ENCODE measurements at regions not wholly inside any gene's neighbourhood (a gene's known extent, or its start where the extent isn't known, plus 50 kb on each side); places are given as distances from the start of the nearest gene placed in this dataset.

DNA sequence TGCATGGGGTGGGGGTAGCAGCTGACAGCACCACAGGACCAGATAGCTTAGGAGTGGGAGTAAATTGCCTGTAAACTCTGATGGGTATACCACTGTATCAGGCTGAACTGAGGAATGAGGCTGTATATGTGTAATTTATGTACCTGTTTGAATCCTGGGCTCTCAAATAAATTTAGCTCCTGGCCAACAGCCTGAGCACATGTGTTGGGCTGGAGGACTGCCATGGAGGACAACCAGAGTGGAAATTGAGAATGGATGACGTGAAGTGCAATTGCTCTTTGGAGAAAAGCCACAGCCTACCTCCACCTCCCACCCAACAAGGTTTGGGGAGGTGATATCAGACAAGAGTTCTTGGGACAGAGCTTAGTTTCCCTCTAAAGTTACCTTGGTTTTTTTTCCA, 328.6 kb upstream of the PROK2 start:
- TF ChIP-seq, protein P1, sequence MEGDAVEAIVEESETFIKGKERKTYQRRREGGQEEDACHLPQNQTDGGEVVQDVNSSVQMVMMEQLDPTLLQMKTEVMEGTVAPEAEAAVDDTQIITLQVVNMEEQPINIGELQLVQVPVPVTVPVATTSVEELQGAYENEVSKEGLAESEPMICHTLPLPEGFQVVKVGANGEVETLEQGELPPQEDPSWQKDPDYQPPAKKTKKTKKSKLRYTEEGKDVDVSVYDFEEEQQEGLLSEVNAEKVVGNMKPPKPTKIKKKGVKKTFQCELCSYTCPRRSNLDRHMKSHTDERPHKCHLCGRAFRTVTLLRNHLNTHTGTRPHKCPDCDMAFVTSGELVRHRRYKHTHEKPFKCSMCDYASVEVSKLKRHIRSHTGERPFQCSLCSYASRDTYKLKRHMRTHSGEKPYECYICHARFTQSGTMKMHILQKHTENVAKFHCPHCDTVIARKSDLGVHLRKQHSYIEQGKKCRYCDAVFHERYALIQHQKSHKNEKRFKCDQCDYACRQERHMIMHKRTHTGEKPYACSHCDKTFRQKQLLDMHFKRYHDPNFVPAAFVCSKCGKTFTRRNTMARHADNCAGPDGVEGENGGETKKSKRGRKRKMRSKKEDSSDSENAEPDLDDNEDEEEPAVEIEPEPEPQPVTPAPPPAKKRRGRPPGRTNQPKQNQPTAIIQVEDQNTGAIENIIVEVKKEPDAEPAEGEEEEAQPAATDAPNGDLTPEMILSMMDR (IDR thresholded peaks at IDR 0.05) = no peak
- Mint-ChIP-seq H3K36me3 (ENCODE audit: unreplicated experiment) (no peaks in the 10 kb centered on the region), H3K4me3 (ENCODE audit: unreplicated experiment) (no peak overlapping the region), H3K4me1 (ENCODE audit: unreplicated experiment) (no peaks in the 10 kb centered on the region), H3K9me3 (ENCODE audit: unreplicated experiment) (no peaks in the 10 kb centered on the region), H3K27ac (ENCODE audit: unreplicated experiment) (no peak overlapping the region), H3K27me3 (ENCODE audit: unreplicated experiment) (peaks cover 46% of the 10 kb centered on the region)
- no peak for DNase-seq (ENCODE audit: extremely low spot score, unreplicated experiment)

GRCh38 chr3:72112435-72112834, 327.5 kb upstream of the PROK2 start:
- no peaks in the 10 kb centered on the region for H3K36me3 Mint-ChIP-seq (ENCODE audit: unreplicated experiment)
- peaks cover 46% of the 10 kb centered on the region for H3K27me3 Mint-ChIP-seq (ENCODE audit: unreplicated experiment)
- no peak for DNase-seq (ENCODE audit: extremely low spot score, unreplicated experiment)
- no peak overlapping the region for H3K4me3 Mint-ChIP-seq (ENCODE audit: unreplicated experiment)
- no peaks in the 10 kb centered on the region for H3K9me3 Mint-ChIP-seq (ENCODE audit: unreplicated experiment)
- TF ChIP-seq, protein P1 (IDR thresholded peaks at IDR 0.05) = no peak
- no peak overlapping the region for H3K27ac Mint-ChIP-seq (ENCODE audit: unreplicated experiment)
- no peaks in the 10 kb centered on the region for H3K4me1 Mint-ChIP-seq (ENCODE audit: unreplicated experiment)

- H3K27ac Mint-ChIP-seq (ENCODE audit: unreplicated experiment) = no peak overlapping the region
- no peak for DNase-seq (ENCODE audit: extremely low spot score, unreplicated experiment)
- H3K9me3 Mint-ChIP-seq (ENCODE audit: unreplicated experiment) = no peaks in the 10 kb centered on the region
- TF ChIP-seq, protein P1 (IDR thresholded peaks at IDR 0.05) = no peak
- no peak overlapping the region for H3K4me3 Mint-ChIP-seq (ENCODE audit: unreplicated experiment)
- H3K36me3 Mint-ChIP-seq (ENCODE audit: unreplicated experiment) = peaks cover 1% of the 10 kb centered on the region
- peaks cover 46% of the 10 kb centered on the region for H3K27me3 Mint-ChIP-seq (ENCODE audit: unreplicated experiment)
- no peaks in the 10 kb centered on the region for H3K4me1 Mint-ChIP-seq (ENCODE audit: unreplicated experiment)
These were observed 326.6 kb upstream of the PROK2 start for GRCh38 chr3:72111265-72112205.

DNA sequence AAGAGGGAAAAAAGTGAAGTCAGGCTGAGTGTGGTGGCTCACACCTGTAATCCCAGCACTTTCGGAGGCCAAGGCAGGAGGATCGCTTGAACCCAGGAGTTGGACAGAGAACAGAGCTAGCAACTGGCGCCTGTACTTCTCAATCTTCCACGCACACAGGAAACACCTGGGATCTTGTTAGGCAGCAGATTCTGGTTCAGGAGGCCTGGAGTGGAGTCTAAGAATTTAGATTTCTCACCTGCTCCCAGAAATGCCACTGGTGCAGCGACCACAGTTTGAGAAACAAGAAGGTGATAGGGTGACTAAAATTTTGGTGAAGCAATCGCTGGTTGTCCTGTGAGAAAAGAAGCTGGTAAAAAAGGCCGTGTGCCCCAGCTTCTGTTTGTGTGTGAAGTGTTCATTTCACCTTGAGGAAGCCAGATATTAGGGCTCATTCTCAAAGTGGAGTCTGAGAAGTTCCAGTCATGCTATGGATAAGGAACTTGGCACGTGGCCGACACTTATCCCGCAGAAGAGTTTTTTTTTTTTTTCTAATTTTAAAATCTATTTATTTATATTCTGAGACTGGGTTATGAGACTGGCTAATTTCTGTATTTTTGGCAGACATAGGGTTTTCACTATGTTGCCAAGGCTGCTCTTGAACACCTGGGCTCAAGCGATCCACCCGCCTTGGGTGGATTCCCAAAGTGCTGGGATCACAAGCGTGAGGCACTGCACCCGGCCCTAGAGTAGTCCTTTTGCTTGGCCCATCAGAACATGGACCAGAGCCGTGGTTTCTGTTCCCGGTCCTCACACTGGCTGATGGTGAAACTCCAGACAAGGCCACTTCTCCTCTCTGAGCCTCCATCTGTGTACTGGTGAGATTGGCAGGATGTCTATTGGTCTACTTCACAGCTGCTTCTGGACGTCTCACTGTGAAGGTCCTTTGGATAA, 324.6 kb upstream of the PROK2 start:
- Mint-ChIP-seq H3K27ac (ENCODE audit: unreplicated experiment) (no peak overlapping the region), H3K4me1 (ENCODE audit: unreplicated experiment) (no peaks in the 10 kb centered on the region)

More for the DNA sequence above, 324.6 kb upstream of the PROK2 start:
- H3K9me3 Mint-ChIP-seq (ENCODE audit: unreplicated experiment) = no peaks in the 10 kb centered on the region
- TF ChIP-seq, protein P1 (IDR thresholded peaks at IDR 0.05) = no peak
- DNase-seq (ENCODE audit: extremely low spot score, unreplicated experiment) = no peak
- H3K4me3 Mint-ChIP-seq (ENCODE audit: unreplicated experiment) = no peak overlapping the region
- H3K36me3 Mint-ChIP-seq (ENCODE audit: unreplicated experiment) = peaks cover 1% of the 10 kb centered on the region
- H3K27me3 Mint-ChIP-seq (ENCODE audit: unreplicated experiment) = peaks cover 62% of the 10 kb centered on the region

All from osteocyte (in vitro differentiated cells).